Lower lobe of right lung (tissue), 2 donors: ENCODE measurements at regions not wholly inside any gene's neighbourhood (a gene's known extent, or its start where the extent isn't known, plus 50 kb on each side); places are given as distances from the start of the nearest gene placed in this dataset.

Source experiments
- ATAC-seq, 2 donors: fragments of 200-7000 bp; cut with Tn5 transposase; one replicate each; pipeline ENCODE4 v1.9.1; 2020 to 2022; ENCODE audit warnings: mild to moderate bottlenecking in 2 of 2, moderate library complexity in 2 of 2
- DNase-seq: peaks from one replicate; pipeline ENCODE4 v3.0.0-alpha.2; 2020
- H3K27ac ChIP-seq: fragments of 200-600 bp; one replicate; pipeline ENCODE4 v1.8.0; 2022
- H3K27me3 ChIP-seq: fragments of 200-600 bp; one replicate; pipeline ENCODE4 v1.8.0; 2022; ENCODE audit warnings: low read depth
- H3K36me3 ChIP-seq: fragments of 200-600 bp; one replicate; pipeline ENCODE4 v1.8.0; 2022; ENCODE audit warnings: mild to moderate bottlenecking
- H3K4me1 ChIP-seq: fragments of 200-600 bp; one replicate; pipeline ENCODE4 v1.8.0; 2022
- H3K4me3 ChIP-seq: fragments of 200-600 bp; one replicate; pipeline ENCODE4 v1.8.0; 2022; ENCODE audit warnings: mild to moderate bottlenecking
- H3K9me3 ChIP-seq: fragments of 200-600 bp; one replicate; pipeline ENCODE4 v1.8.0; 2022
- CTCF ChIP-seq: fragments of 200-600 bp; IDR thresholded peaks from one replicate; pipeline ENCODE4 v1.8.0; 2022; ENCODE audit warnings: antibody characterized with exemption, mild to moderate bottlenecking
- intact Hi-C: fragments of 100-400 bp; cut with DNase I; formaldehyde crosslinking; loops from one replicate; pipeline ENCODE4 v1.11.0; 2022
- donor health status: DM: no; HTN: yes; CAD: no; lungs with severe emphysema.

- Histone ChIP-seq H3K4me1 (no peaks in the 10 kb centered on the region), H3K4me3 (no peak overlapping the region), H3K9me3 (no peaks in the 10 kb centered on the region), H3K27ac (no peak overlapping the region), H3K36me3 (no peaks in the 10 kb centered on the region), H3K27me3 (no peaks in the 10 kb centered on the region)
- no peak for TF ChIP-seq CTCF
- DNase-seq (no peak), ATAC-seq (peak; percentile 26 to 58)
- intact Hi-C loops = no loop called here
These were observed 248.0 kb downstream of the RFC3 start for GRCh38 chr13:34065928-34066327.

DNA sequence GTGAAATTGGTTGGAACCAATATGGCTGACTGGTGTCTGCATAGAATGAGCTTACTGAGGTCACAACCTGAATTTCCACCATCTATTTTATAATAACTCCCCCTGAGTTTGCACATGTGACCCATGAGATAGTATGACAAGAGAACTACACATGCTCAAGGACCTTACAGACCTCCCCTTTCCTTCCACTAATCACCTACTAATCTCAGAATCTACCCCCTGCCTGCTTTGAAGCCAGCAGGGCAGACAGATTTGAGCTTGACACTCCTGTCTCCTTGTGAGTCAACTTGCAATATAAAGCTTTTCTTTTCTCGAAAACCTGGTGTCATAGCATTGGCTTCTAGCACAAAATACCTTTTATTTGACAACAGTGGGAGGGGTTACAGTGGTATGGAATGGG is 248.4 kb downstream of the RFC3 start:
- no peak overlapping the region for H3K4me3 ChIP-seq
- ATAC-seq = no peak
- H3K4me1 ChIP-seq = no peaks in the 10 kb centered on the region
- no peaks in the 10 kb centered on the region for H3K27me3 ChIP-seq
- no peak for DNase-seq
- no peak for TF ChIP-seq CTCF
- intact Hi-C loops = no loop called here
- H3K9me3 ChIP-seq = no peaks in the 10 kb centered on the region
- no peak overlapping the region for H3K27ac ChIP-seq
- H3K36me3 ChIP-seq = no peaks in the 10 kb centered on the region

DNA sequence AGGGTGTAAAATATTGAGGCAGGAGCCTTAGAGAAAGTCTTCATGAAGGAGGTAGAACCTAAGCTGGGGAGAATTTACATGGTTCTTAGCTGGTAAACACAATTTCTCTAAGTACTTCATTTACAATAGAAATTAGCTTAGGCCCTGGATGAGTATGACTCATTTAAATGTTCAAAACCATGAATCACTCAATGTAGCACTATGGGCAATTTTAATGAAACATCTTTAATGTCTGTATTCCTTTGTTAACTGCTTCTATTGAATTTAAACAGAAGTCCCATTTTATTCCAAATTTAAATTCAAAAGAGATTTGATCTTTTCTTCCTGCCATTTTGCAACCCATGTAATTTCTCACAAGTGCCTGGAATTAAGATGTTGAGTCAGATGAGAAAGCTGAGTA is 252.1 kb downstream of the RFC3 start:
- Histone ChIP-seq H3K27me3 (no peaks in the 10 kb centered on the region), H3K27ac (no peak overlapping the region), H3K36me3 (no peaks in the 10 kb centered on the region), H3K4me1 (no peaks in the 10 kb centered on the region), H3K4me3 (no peak overlapping the region), H3K9me3 (no peaks in the 10 kb centered on the region)
- no peak for TF ChIP-seq CTCF
- no peak for ATAC-seq
- intact Hi-C loops = no loop called here
- no peak for DNase-seq

GRCh38 chr13:34070544-34071303 is 252.8 kb downstream of the RFC3 start:
- no peaks in the 10 kb centered on the region for H3K9me3 ChIP-seq
- no peaks in the 10 kb centered on the region for H3K27me3 ChIP-seq
- H3K27ac ChIP-seq = no peak overlapping the region
- H3K36me3 ChIP-seq = no peaks in the 10 kb centered on the region
- intact Hi-C loops = no loop called here
- H3K4me3 ChIP-seq = no peak overlapping the region
- no peaks in the 10 kb centered on the region for H3K4me1 ChIP-seq
- ATAC-seq = no peak
- no peak for TF ChIP-seq CTCF
- no peak for DNase-seq

DNA sequence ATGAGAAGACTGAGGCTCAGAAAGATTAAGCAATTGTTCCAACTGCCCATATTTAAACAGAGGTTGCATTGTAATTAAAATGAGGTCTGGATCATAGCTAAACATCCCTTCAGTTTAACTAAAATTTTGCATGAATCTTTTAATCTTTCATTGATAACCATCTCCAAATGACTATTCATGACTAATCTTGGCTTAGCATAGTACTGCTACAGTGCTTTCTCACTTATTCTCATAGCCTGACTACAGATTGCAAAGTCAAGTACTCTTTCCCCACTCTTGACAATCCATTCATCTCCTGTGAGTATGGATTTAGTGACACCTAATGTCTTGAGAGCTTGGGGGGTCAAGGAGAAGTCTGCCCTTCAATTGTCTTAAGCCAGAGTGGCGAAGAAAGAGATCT is 258.4 kb downstream of the RFC3 start:
- peak in 1 of 2 donors; percentile 51 for ATAC-seq

More for the DNA sequence above, 258.4 kb downstream of the RFC3 start:
- H3K27me3 ChIP-seq = no peaks in the 10 kb centered on the region
- TF ChIP-seq CTCF = no peak
- intact Hi-C loops = no loop called here
- H3K4me3 ChIP-seq = no peak overlapping the region
- H3K4me1 ChIP-seq = peaks cover 6% of the 10 kb centered on the region
- H3K36me3 ChIP-seq = no peaks in the 10 kb centered on the region
- H3K27ac ChIP-seq = no peak overlapping the region
- H3K9me3 ChIP-seq = no peaks in the 10 kb centered on the region
- no peak for DNase-seq
